ENCODE measurements at regions not wholly inside any gene's neighbourhood (a gene's known extent, or its start where the extent isn't known, plus 50 kb on each side); places are given as distances from the start of the nearest gene placed in this dataset.
"Not testable (repeated sequence)": the region's sequence is repeated elsewhere in the genome, so short reads cannot be mapped to it uniquely, and the experiment has no call there.

DNA sequence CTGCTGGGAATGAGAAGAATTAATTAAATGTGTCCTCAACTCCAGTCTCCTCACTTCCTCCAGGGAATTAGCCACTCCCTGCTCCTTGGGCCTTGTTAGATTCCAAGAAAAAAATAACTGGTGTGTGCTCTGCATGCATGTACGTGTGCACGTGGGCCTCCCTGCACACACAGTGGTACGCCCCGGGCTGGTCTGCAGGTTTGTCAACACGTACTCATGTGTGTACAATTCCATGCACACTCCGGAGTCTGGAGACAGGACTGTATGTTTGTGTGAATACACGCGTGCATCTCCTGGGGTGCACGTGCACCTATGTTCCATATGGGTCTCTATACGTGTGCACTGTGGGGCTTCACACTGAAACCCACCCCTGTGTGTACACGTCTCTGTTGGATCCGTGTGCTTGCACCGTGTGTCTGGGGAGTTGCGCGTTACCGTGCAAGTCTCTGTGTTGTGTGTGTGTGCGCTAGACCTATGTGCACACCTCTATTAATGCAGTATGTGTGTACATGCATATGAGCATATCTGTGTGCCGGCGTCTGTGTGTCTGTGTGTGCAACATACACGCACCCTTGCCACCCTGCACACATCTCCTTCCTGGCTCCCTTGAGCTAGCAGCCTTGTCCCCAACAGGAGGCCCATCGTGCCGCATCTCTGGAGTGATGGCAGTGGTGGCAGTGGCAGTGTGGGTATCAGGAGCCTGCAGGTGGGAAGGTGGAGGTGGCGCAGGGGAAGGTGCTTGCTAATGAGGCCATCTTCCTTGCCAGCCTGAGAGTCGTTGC lies 210.1 kb downstream of the TBC1D2B start:
- Histone ChIP-seq H3K9me3 (ENCODE audit: control insufficient read depth, insufficient read depth, low read length) (no peaks in the 10 kb centered on the region), H3K36me3 (ENCODE audit: insufficient read depth, low read length) (no peaks in the 10 kb centered on the region), H3K9ac (ENCODE audit: low read depth, low read length) (no peak overlapping the region), H3K4me1 (ENCODE audit: insufficient read depth, low read length) (peaks cover 10% of the 10 kb centered on the region; the same call in 1 of the 2 replicates)

DNA sequence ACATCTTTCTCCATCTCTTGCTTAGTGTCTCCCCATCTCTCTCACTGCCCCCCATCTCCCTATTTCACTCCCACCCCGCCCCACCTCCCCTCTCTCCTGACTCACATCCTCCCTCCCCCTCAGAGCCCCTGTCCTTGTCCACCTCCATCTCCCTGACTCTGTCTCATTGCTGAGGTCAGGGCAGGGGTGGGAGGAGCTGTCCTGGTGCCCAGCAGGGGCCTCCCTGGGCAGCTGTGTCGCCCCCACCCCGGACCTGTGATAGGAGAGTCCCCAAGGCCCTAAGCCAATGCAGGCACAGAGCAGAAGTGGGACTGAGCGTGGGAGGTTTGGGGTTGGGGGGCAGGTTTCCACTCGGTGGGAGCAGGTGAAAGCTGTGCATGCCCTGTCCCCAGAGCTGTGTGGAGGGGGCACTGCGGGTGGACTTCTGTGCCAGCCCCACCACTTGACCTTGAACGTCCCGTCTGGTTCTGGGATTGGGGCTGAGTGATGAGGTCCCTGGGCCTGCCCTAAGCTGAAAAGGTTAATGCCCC lies 210.8 kb downstream of the TBC1D2B start:
- peaks cover 10% of the 10 kb centered on the region; the same call in 1 of the 2 replicates for H3K4me1 ChIP-seq (ENCODE audit: insufficient read depth, low read length)

GRCh38 chr15:77866186-77866585 lies 211.3 kb downstream of the TBC1D2B start:
- Histone ChIP-seq H3K36me3 (ENCODE audit: insufficient read depth, low read length) (no peaks in the 10 kb centered on the region), H3K9me3 (ENCODE audit: control insufficient read depth, insufficient read depth, low read length) (no peaks in the 10 kb centered on the region), H3K9ac (ENCODE audit: low read depth, low read length) (no peak overlapping the region), H3K4me1 (ENCODE audit: insufficient read depth, low read length) (peaks cover 6% of the 10 kb centered on the region; the same call in 1 of the 2 replicates)

More for the DNA sequence above, 210.8 kb downstream of the TBC1D2B start:
- Histone ChIP-seq H3K36me3 (ENCODE audit: insufficient read depth, low read length) (no peaks in the 10 kb centered on the region), H3K9ac (ENCODE audit: low read depth, low read length) (no peak overlapping the region), H3K9me3 (ENCODE audit: control insufficient read depth, insufficient read depth, low read length) (no peaks in the 10 kb centered on the region)

DNA sequence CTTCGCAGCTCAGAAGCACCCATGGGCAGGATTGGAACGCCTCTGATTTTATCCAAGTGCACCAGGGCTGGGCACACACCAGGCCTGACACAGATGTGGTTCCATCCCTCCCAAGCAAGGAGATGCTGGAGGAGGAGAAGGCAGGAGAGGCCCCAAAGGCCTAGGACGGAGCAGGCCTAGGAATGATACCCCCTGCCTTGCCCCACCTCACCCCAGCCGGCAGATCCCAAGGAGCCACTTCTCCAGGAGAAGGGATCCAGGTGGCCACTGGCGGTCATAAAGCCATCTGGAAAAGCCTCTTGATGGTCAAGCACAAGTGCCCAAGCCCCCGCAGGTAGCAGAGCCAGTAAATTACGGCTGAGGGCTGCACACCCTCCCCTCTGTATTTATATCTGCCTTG lies 211.8 kb downstream of the TBC1D2B start:
- Histone ChIP-seq H3K4me1 (ENCODE audit: insufficient read depth, low read length) (peaks cover 6% of the 10 kb centered on the region; the same call in 1 of the 2 replicates), H3K9me3 (ENCODE audit: control insufficient read depth, insufficient read depth, low read length) (no peaks in the 10 kb centered on the region), H3K9ac (ENCODE audit: low read depth, low read length) (no peak overlapping the region), H3K36me3 (ENCODE audit: insufficient read depth, low read length) (no peaks in the 10 kb centered on the region)

GRCh38 chr15:77865106-77865610 lies 212.4 kb downstream of the TBC1D2B start:
- Histone ChIP-seq H3K4me1 (ENCODE audit: insufficient read depth, low read length) (peaks cover 6% of the 10 kb centered on the region; the same call in 1 of the 2 replicates), H3K36me3 (ENCODE audit: insufficient read depth, low read length) (no peaks in the 10 kb centered on the region), H3K9me3 (ENCODE audit: control insufficient read depth, insufficient read depth, low read length) (no peaks in the 10 kb centered on the region), H3K9ac (ENCODE audit: low read depth, low read length) (no peak overlapping the region)

DNA sequence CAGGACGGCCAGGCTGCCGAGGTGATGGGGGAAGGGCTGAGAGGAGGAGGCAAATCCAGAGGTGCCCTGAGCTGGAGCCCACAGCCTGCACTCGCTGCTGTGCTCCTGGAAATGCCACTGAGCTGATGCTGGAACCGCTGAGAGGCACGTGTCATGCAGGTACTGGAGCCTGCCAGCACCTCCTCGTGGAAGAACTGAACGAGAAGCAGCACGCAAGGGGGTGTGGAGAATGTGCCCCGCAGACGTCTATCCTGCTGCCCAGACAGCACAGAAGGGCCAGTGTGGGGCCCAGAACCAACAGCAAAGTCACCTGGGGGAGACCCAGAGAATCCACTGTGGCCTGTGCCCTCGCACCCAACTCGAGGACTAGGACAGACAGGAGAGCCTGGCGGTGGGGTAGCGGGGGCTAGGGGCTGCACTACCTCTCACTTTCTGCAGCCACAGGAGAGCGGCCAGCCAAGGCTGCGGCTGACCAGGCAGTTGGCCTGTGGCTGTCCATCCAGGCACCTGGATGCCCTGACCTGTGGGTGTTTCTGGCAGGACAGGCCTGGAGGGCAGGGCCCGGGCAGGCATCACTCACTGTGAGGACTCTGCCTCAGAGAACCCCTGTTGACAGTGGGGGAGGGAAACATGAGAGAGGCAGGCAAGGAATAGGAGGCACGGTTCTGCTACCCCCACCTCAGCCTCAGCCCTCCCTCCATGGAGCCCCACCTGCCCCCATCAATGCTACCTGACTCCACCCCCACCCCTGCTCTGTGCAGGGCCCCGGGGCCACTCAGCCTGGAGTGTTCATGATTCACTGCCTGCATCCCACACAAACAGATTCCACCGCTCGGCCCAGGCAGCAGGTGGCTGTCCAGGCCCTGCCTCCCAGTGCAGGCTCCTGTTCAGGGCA lies 213.1 kb downstream of the TBC1D2B start:
- Histone ChIP-seq H3K4me1 (ENCODE audit: insufficient read depth, low read length) (peaks cover 6% of the 10 kb centered on the region; the same call in 1 of the 2 replicates), H3K9me3 (ENCODE audit: control insufficient read depth, insufficient read depth, low read length) (no peaks in the 10 kb centered on the region), H3K36me3 (ENCODE audit: insufficient read depth, low read length) (no peaks in the 10 kb centered on the region), H3K9ac (ENCODE audit: low read depth, low read length) (no peak overlapping the region)

DNA sequence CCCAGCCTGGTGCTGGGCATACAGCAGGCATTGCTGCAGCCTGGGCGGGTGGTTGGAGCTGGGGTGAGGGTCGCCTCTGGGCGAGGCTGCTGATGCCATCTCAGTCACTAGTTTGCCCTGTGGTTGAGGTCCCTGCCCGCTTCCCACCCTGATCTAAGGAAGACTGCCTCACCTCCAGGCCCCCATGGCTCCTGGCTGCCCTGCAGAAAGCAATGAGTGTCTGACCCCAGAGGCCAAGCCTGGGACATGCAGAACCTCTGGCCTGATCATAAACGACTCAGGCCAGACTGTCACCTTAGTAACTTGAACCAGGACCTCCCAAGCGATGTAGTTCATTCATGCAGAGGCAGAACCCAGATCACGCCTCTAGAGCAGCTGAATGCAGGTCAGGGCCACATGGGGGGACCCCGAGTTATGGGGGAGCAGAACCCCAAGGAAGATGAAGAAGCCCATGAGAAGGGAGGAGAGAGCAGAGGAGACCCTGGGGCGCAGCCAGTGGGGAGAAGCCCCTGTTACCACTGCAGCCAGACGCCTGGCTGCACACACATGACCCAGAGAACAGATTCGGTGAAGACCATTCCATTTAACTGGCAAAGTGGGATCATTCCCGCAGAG lies 213.9 kb downstream of the TBC1D2B start:
- H3K9me3 ChIP-seq (ENCODE audit: control insufficient read depth, insufficient read depth, low read length) = no peaks in the 10 kb centered on the region
- H3K9ac ChIP-seq (ENCODE audit: low read depth, low read length) = no peak overlapping the region
- peaks cover 6% of the 10 kb centered on the region; the same call in 1 of the 2 replicates for H3K4me1 ChIP-seq (ENCODE audit: insufficient read depth, low read length)
- H3K36me3 ChIP-seq (ENCODE audit: insufficient read depth, low read length) = no peaks in the 10 kb centered on the region

DNA sequence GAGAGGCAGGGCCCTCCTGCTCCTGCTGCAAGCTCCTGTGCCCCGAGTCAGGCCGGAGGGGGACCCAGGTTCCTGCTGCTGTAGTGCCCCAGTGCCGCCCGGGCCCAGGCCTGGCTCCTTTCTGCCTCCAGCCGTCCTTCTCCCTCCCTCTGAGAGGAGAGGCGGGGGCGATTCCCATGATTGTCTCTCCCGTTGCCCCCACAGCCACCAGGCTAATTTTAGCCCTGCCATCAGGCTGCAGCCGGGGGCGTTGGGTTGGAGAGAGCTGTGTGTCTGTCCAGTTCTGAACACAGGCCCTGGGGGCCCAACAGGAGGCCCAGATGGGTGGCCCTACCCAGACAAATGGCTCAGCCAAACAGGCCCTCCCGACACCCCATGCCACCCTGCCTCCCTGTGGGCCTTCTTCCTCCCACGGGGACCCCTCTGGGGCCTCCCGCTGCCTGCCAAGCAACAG lies 214.8 kb downstream of the TBC1D2B start:
- peaks cover 6% of the 10 kb centered on the region; the same call in 1 of the 2 replicates for H3K4me1 ChIP-seq (ENCODE audit: insufficient read depth, low read length)
- no peaks in the 10 kb centered on the region for H3K36me3 ChIP-seq (ENCODE audit: insufficient read depth, low read length)
- no peaks in the 10 kb centered on the region for H3K9me3 ChIP-seq (ENCODE audit: control insufficient read depth, insufficient read depth, low read length)
- H3K9ac ChIP-seq (ENCODE audit: low read depth, low read length) = no peak overlapping the region

DNA sequence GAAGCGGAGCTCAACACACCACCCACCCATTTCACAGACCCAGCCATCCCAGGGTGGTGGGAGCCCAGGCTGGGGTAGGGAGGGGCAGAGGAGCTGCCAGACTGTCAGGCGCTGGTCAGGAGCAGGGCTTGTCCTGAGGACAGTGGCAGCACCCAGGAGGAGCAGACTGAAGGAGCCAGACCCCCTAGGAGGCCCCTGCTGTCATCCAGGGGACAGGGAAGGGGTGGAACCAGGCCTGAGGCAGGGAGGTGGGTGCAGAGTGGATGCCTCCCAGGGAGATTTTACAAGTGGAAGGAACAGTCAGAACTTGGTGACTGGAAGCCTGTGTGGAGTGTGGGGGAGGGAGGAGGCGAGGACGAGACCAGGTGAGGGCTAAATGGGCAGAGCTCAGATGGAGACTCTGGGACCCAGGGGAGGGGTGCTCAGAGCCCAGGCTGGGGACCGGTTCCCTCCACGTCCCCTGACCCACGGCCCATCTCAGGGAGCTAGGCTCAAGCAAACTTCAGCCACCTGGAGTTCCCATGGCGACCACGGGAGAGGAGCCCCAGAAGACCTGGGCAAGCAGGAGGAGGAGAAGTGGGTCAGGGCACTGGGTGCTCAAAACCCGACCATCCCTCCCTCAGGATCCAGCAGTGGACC lies 215.4 kb downstream of the TBC1D2B start:
- H3K36me3 ChIP-seq (ENCODE audit: insufficient read depth, low read length); H3K4me1 ChIP-seq (ENCODE audit: insufficient read depth, low read length); H3K9me3 ChIP-seq (ENCODE audit: control insufficient read depth, insufficient read depth, low read length); H3K9ac ChIP-seq (ENCODE audit: low read depth, low read length): not testable (repeated sequence)

GRCh38 chr15:77860071-77860691 lies 217.3 kb downstream of the TBC1D2B start:
- Histone ChIP-seq H3K9me3 (ENCODE audit: control insufficient read depth, insufficient read depth, low read length) (no peaks in the 10 kb centered on the region), H3K36me3 (ENCODE audit: insufficient read depth, low read length) (no peaks in the 10 kb centered on the region), H3K4me1 (ENCODE audit: insufficient read depth, low read length) (peaks cover 12% of the 10 kb centered on the region; the same call in 1 of the 2 replicates), H3K9ac (ENCODE audit: low read depth, low read length) (no peak overlapping the region)

DNA sequence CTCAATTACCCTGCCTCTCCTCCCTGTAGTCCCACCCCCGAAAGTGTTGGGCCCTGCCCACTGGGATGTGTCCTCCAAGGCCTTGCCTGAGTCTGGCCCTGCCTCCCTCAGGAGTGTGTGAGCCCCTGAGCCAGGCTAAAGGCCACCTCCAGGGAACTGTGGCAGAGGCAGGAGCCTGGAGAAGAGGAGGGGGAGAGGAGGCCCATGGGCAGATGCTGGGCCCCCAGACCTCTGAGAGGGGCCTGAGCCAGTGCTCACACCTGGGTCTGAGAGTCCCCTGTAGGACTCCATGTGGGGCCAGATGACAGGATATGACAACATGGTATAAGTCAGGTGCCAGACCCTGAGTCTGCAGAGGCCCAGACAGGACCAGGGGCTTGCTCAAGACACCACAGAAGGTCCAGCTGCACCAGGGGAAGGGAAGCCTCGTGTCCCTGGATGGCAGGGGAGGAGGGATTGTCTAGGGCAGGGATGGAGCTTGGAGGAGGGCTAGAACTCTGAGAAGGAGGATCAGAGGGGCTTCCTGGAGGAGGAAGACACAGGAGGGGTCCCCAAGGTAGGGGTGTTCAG lies 217.9 kb downstream of the TBC1D2B start:
- Histone ChIP-seq H3K9ac (ENCODE audit: low read depth, low read length) (no peak overlapping the region), H3K9me3 (ENCODE audit: control insufficient read depth, insufficient read depth, low read length) (no peaks in the 10 kb centered on the region), H3K4me1 (ENCODE audit: insufficient read depth, low read length) (peaks cover 7% of the 10 kb centered on the region; the same call in 1 of the 2 replicates), H3K36me3 (ENCODE audit: insufficient read depth, low read length) (no peaks in the 10 kb centered on the region)

DNA sequence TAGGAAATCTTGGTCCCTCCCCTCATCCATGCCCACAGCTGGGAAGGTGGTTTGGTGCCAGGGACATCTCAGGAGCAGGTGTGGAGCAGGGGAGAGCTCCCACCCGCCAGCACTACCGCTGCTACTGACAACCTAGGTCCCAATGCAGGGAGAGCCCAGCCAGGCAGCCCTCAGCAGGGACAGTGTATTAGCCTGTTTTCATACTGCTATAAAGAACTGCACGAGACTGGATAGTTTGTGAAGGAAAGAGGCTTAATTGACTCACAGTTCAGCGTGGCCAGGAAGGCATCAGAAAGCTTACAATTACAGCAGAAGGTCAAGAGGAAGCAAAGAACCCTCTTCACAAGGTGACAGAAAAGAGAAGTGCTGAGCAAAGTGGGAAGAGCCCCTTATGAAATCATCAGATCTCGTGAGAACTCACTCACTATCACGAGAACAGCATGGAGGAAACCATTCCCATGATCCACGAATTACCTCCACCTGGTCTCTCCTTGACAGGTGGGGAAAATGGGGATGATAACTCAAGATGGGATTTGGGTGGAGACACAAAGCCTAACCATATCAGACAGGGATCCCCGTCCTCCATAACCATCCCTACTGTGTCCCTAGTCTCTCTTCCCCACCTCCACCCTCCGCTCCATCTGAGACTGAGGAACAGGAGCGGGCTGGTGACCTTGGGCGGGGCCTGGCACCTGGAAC lies 218.6 kb downstream of the TBC1D2B start:
- Histone ChIP-seq H3K9ac (ENCODE audit: low read depth, low read length) (no peak overlapping the region), H3K36me3 (ENCODE audit: insufficient read depth, low read length) (no peaks in the 10 kb centered on the region), H3K4me1 (ENCODE audit: insufficient read depth, low read length) (peaks cover 6% of the 10 kb centered on the region; the same call in 1 of the 2 replicates), H3K9me3 (ENCODE audit: control insufficient read depth, insufficient read depth, low read length) (no peaks in the 10 kb centered on the region)
